ENCODE measurements at regions not wholly inside any gene's neighbourhood (a gene's known extent, or its start where the extent isn't known, plus 50 kb on each side); places are given as distances from the start of the nearest gene placed in this dataset.

DNA sequence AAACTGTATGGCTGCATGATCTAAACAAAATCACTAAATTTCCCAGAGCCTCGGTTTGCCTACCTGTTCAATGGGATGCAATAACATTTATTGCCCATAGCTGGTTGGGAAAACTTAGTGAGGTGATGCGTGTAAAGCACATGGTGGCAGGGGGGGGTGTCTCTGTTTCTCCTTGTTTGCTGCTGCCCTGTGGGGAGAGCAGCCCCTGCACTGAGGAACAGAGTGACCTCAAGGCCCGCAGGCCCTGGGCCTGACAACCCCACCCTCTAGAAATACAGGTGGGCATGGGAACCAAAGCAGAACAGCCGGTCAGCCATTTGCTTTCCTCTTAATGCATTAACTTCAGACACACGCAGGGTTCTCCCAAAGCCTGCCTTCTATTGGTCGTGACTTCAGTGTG, 55.1 kb upstream of the SLC66A3 start:
- TF ChIP-seq CTCF (IDR thresholded peaks at IDR 0.05 in 4 of 5, conservative IDR thresholded peaks at IDR 0.05 in 1 of 5): no peak
- TF ChIP-seq POLR2A (IDR thresholded peaks at IDR 0.05): no peak
